K562 (cell line): ENCODE measurements at regions not wholly inside any gene's neighbourhood (a gene's known extent, or its start where the extent isn't known, plus 50 kb on each side); places are given as distances from the start of the nearest gene placed in this dataset.

Source experiments
- ATAC-seq: fragments of 200-7000 bp; cut with Tn5 transposase; 3 replicates; pipeline ENCODE4 v1.9.1; 2020; ENCODE audit warnings: moderate library complexity
- BruUV-seq: library from RNA; stranded (reverse); fragments of 400-500 nt; replicated peaks from 2 replicates; lab custom pipeline; 2021; lab: Mats Ljungman, UMichigan
- CTCF ChIA-PET: fragments of 300-600 bp; formaldehyde crosslinking; extraction: SDS; loops from one replicate; lab custom pipeline; 2021; ENCODE audit warnings: low intra/inter-chr PET ratio; lab: Yijun Ruan, JAX
- POLR2A ChIA-PET: fragments of 300-600, 350-650 bp; sonication (Branson Sonifier 250); formaldehyde crosslinking; extraction: SDS; loops from one replicate; lab custom pipeline; 2021; ENCODE audit warnings: antibody characterized with exemption, inconsistent platforms; lab: Yijun Ruan, JAX
- DNase-seq, 4 experiments: peaks; one replicate each; pipeline versions ENCODE4 v3.0.0 to v3.0.0-alpha.2; 2011 to 2018; ENCODE audit warnings: low spot score in 3 of 4, mixed read lengths in 3 of 4; ENCODE audit errors: extremely low read depth in 1 of 4
- FAIRE-seq: peaks from 2 replicates; lab custom pipeline; 2011; peaks lifted over from hg19 to GRCh38; lab: Jason Lieb, UNC
- H2AFZ ChIP-seq: 2 replicates; pipeline ENCODE4 v1.6.0; 2011; ENCODE audit warnings: low read depth, low read length, control low read depth, inconsistent platforms
- H3K27ac ChIP-seq: fragments of 200-600 bp; 3 replicates; pipeline ENCODE4 v1.8.0; 2011; ENCODE audit warnings: low read depth, mild to moderate bottlenecking, control low read depth, inconsistent platforms, low read length, moderate library complexity, mixed read lengths; ENCODE audit errors: extremely low read depth
- H3K27me3 ChIP-seq, 2 experiments: fragments of 300-600 bp in 1 of 2; 2 replicates in 1 of 2; 3 replicates in 1 of 2; pipeline versions ENCODE4 v1.6.0 to v1.8.0; 2011; ENCODE audit warnings: inconsistent platforms in 2 of 2, low read length in 2 of 2, mild to moderate bottlenecking in 1 of 2, mixed read lengths in 1 of 2, moderate library complexity in 1 of 2; ENCODE audit not compliant: control insufficient read depth in 2 of 2, insufficient read depth in 2 of 2
- H3K36me3 ChIP-seq: fragments of 300-600 bp; 3 replicates; pipeline ENCODE4 v1.8.0; 2011; ENCODE audit warnings: mild to moderate bottlenecking, low read length, inconsistent platforms; ENCODE audit not compliant: control insufficient read depth, insufficient read depth
- H3K4me1 ChIP-seq, 2 experiments: fragments of 200-600 bp in 1 of 2; replicated peaks in 1 of 2; 2 replicates in 1 of 2; 3 replicates in 1 of 2; pipeline versions ENCODE4 v1.5.1 to v1.8.0; 2011; ENCODE audit warnings: inconsistent platforms in 2 of 2, low read length in 2 of 2, mild to moderate bottlenecking in 1 of 2, mixed read lengths in 1 of 2, moderate library complexity in 1 of 2; ENCODE audit not compliant: control insufficient read depth in 2 of 2, insufficient read depth in 2 of 2
- H3K4me2 ChIP-seq: 2 replicates; pipeline ENCODE4 v1.6.1; 2011; ENCODE audit warnings: low read length, control low read depth, inconsistent platforms, mixed read lengths; ENCODE audit not compliant: insufficient read depth
- H3K4me3 ChIP-seq: fragments of 200-600 bp; sonication (generic), shearing (Covaris generic); 2 replicates; pipeline ENCODE4 v1.5.1; 2016; ENCODE audit warnings: control low read depth, inconsistent platforms
- H3K79me2 ChIP-seq: fragments of 200-600 bp; 3 replicates; pipeline ENCODE4 v1.8.0; 2011; ENCODE audit warnings: low read length, inconsistent platforms; ENCODE audit not compliant: control insufficient read depth, insufficient read depth
- H3K9ac ChIP-seq, 2 experiments: 2 replicates each; pipeline versions ENCODE4 v1.6.0 to v1.6.1; 2011; ENCODE audit warnings: low read depth in 2 of 2, low read length in 2 of 2, control low read depth in 1 of 2, inconsistent platforms in 1 of 2, mild to moderate bottlenecking in 1 of 2, mixed read lengths in 1 of 2; ENCODE audit not compliant: insufficient read depth in 1 of 2
- H3K9me1 ChIP-seq: one replicate; pipeline ENCODE4 v1.6.0; 2011; ENCODE audit warnings: inconsistent platforms, mild to moderate bottlenecking, low read length, moderate library complexity; ENCODE audit not compliant: control insufficient read depth, insufficient read depth
- H3K9me3 ChIP-seq: replicated peaks from 2 replicates; pipeline ENCODE4 v1.5.1; 2011; ENCODE audit warnings: low read depth, low read length, inconsistent platforms; ENCODE audit not compliant: control insufficient read depth, insufficient read depth
- H4K20me1 ChIP-seq: replicated peaks from 2 replicates; pipeline ENCODE4 v1.6.1; 2011; ENCODE audit warnings: low read length, inconsistent platforms, mixed read lengths; ENCODE audit not compliant: control insufficient read depth, insufficient read depth
- ETV5 ChIP-seq: sonication (generic); formaldehyde crosslinking; IDR thresholded peaks from 2 replicates; pipeline ENCODE4 v1.4.0; 2020; ENCODE audit warnings: low read depth, mild to moderate bottlenecking, missing genetic modification reagents
- HCFC1 ChIP-seq: IDR thresholded peaks from 2 replicates; pipeline ENCODE4 v1.6.1; 2012; ENCODE audit warnings: low read depth, low read length, improper control_type of control experiment
- KLF6 ChIP-seq: fragments of 250-450 bp; sonication (Bioruptor Pico); IDR thresholded peaks from 2 replicates; pipeline ENCODE4 v1.4.0; 2020; ENCODE audit warnings: mild to moderate bottlenecking, moderate library complexity, borderline replicate concordance
- PHTF2 ChIP-seq: fragments of 250-450 bp; sonication (Bioruptor Pico); IDR thresholded peaks from 2 replicates; pipeline ENCODE4 v1.5.0; 2021; ENCODE audit warnings: mild to moderate bottlenecking
- SAP30 ChIP-seq: fragments of 200-600 bp; sonication (generic); IDR thresholded peaks from 2 replicates; pipeline ENCODE4 v1.6.1; 2012; ENCODE audit warnings: borderline replicate concordance, low read depth, mild to moderate bottlenecking, moderate library complexity, low read length, control low read depth, inconsistent platforms; ENCODE audit not compliant: insufficient read depth, poor library complexity, severe bottlenecking
- SP2 ChIP-seq: IDR thresholded peaks from 2 replicates; pipeline ENCODE4 v1.6.1; 2011; ENCODE audit warnings: mild to moderate bottlenecking, low read depth, low read length, moderate library complexity; ENCODE audit not compliant: poor library complexity, severe bottlenecking; ENCODE audit errors: extremely low read depth
- YY1 ChIP-seq, 3 experiments: IDR thresholded peaks; 2 replicates each; pipeline ENCODE4 v1.6.1; 2011; ENCODE audit warnings: low read length in 2 of 3, mild to moderate bottlenecking in 2 of 3, moderate library complexity in 2 of 3, borderline replicate concordance in 1 of 3, control low read depth in 1 of 3, low read depth in 1 of 3; ENCODE audit not compliant: insufficient read depth in 3 of 3, insufficient replicate concordance in 2 of 3, control insufficient read depth in 1 of 3, insufficient read length in 1 of 3; ENCODE audit errors: extremely low read depth in 1 of 3
- ZNF239 ChIP-seq: fragments of 250-450 bp; sonication (Bioruptor Pico); IDR thresholded peaks from 2 replicates; pipeline ENCODE4 v1.4.0; 2020; ENCODE audit warnings: mild to moderate bottlenecking
- ZNF507 ChIP-seq: conservative IDR thresholded peaks from 2 replicates; pipeline ENCODE4 v1.6.1; 2017; ENCODE audit warnings: missing genetic modification characterization, missing compliant biosample characterization
- ZNF589 ChIP-seq: fragments of 200-800 bp; sonication (Bioruptor generic); IDR thresholded peaks from 2 replicates; pipeline ENCODE4 v1.6.1; 2016; ENCODE audit warnings: low read depth, missing genetic modification characterization, missing compliant biosample characterization
- WGBS: fragments of 100-300 bp; shearing (Covaris generic); methylation state at CpG from one replicate; pipeline ENCODE4 v1.1.6; 2016; ENCODE audit warnings: low coverage, mixed read lengths; ENCODE audit not compliant: insufficient coverage; ENCODE audit errors: missing lambda C conversion rate; 5-methylcytosine and 5-hydroxymethylcytosine counted together
- in situ Hi-C: fragments of 300-500 bp; cut with MboI; formaldehyde crosslinking; loops from 4 replicates; pipeline ENCODE4 v1.15.0; 2018; ENCODE audit warnings: inconsistent platforms, mixed read lengths
- intact Hi-C: fragments of 100-400 bp; cut with micrococcal nuclease; formaldehyde crosslinking; loops from 2 replicates; pipeline ENCODE4 v1.14.2; 2022
- TF ChIP-seq, protein P1 (sequence below): fragments of 450-650 bp; IDR thresholded peaks from 2 replicates; pipeline ENCODE4 v1.6.1; 2016; ENCODE audit warnings: low read depth, mild to moderate bottlenecking, moderate library complexity
- TF ChIP-seq, protein P2 (sequence below): fragments of 250-450 bp; sonication (Bioruptor Pico); IDR thresholded peaks from 2 replicates; pipeline ENCODE4 v1.4.0; 2020; ENCODE audit warnings: mild to moderate bottlenecking, moderate library complexity, borderline replicate concordance

DNA sequence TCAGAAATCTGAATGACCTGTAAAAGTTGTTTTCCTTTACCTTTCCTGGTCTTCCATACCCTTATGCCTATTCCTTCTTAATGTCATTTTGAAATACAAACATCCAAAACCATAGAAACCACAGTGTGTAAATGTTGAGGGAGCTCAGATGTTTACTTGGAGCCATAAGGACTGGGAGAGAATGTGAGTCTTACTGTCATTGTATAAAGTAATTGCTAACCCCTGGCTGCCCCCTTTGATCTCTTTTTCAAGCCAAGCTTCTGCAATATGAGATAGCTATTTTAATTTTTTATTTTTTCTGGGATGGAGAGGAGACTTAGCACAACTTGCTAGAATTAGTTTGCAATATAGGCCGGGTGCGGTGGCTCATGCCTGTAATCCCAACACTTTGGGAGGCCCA is 124.4 kb upstream of the AKIRIN2 start:
- 0% methylated on average over 2 of the region's 2 CpGs for WGBS
- DNase-seq (no peak), FAIRE-seq (no peak), ATAC-seq (no peak)
- Histone ChIP-seq H3K27ac (no peak overlapping the region), H3K79me2 (no peaks in the 10 kb centered on the region), H3K4me2 (no peak overlapping the region), H3K36me3 (no peaks in the 10 kb centered on the region), H3K27me3 (peaks cover 12 to 14% of the 10 kb centered on the region in 2 experiments; a peak in 3 of 5 replicates), H3K4me1 (no peaks in the 10 kb centered on the region), H3K9me1 (no peaks in the 10 kb centered on the region), H2AFZ (no peak overlapping the region), H3K9ac (no peak overlapping the region), H3K4me3 (no peak overlapping the region), H3K9me3 (no peaks in the 10 kb centered on the region), H4K20me1 (no peaks in the 10 kb centered on the region)
- intact Hi-C loops = no loop called here
- no TSS peak for BruUV-seq
- POLR2A ChIA-PET = no interaction called here
- in situ Hi-C loops = no loop called here
- CTCF ChIA-PET = no interaction called here
- no peak for TF ChIP-seq ZNF589 (CRISPR knock-in tag)
- TF ChIP-seq ZNF239 (CRISPR knock-in tag) = no peak
- TF ChIP-seq ZNF507 (tag) = no peak
- no peak for TF ChIP-seq YY1 (IDR thresholded peaks at IDR 0.05; ENCODE audit: borderline replicate concordance in 1 of 3, control insufficient read depth in 1 of 3, extremely low read depth in 1 of 3, insufficient read depth in 3 of 3, insufficient read length in 1 of 3, insufficient replicate concordance in 2 of 3, low read depth in 1 of 3, low read length in 2 of 3)
- TF ChIP-seq, protein P1, sequence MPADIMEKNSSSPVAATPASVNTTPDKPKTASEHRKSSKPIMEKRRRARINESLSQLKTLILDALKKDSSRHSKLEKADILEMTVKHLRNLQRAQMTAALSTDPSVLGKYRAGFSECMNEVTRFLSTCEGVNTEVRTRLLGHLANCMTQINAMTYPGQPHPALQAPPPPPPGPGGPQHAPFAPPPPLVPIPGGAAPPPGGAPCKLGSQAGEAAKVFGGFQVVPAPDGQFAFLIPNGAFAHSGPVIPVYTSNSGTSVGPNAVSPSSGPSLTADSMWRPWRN = no peak
- no peak for TF ChIP-seq PHTF2 (CRISPR knock-in tag)
- TF ChIP-seq SP2 = no peak
- TF ChIP-seq ETV5 (CRISPR knock-in tag) = no peak
- TF ChIP-seq KLF6 (CRISPR knock-in tag) = no peak
- no peak for TF ChIP-seq SAP30
- no peak for TF ChIP-seq HCFC1
- TF ChIP-seq, protein P2, sequence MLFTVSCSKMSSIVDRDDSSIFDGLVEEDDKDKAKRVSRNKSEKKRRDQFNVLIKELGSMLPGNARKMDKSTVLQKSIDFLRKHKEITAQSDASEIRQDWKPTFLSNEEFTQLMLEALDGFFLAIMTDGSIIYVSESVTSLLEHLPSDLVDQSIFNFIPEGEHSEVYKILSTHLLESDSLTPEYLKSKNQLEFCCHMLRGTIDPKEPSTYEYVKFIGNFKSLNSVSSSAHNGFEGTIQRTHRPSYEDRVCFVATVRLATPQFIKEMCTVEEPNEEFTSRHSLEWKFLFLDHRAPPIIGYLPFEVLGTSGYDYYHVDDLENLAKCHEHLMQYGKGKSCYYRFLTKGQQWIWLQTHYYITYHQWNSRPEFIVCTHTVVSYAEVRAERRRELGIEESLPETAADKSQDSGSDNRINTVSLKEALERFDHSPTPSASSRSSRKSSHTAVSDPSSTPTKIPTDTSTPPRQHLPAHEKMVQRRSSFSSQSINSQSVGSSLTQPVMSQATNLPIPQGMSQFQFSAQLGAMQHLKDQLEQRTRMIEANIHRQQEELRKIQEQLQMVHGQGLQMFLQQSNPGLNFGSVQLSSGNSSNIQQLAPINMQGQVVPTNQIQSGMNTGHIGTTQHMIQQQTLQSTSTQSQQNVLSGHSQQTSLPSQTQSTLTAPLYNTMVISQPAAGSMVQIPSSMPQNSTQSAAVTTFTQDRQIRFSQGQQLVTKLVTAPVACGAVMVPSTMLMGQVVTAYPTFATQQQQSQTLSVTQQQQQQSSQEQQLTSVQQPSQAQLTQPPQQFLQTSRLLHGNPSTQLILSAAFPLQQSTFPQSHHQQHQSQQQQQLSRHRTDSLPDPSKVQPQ (CRISPR knock-in tag) = no peak
